ENCODE measurements at regions not wholly inside any gene's neighbourhood (a gene's known extent, or its start where the extent isn't known, plus 50 kb on each side); places are given as distances from the start of the nearest gene placed in this dataset.
A peak's percentile ranks its signal among the peaks of the same experiment; 100 is the strongest.

- intact Hi-C loops (cut with micrococcal nuclease), result no loop called here
- DNase-seq, result no peak
These were observed 865.3 kb upstream of the GJE1 start for GRCh38 chr6:141267420-141267819.

GRCh38 chr6:141265756-141266623, 866.7 kb upstream of the GJE1 start:
- Histone ChIP-seq H3K4me1 (peaks cover 7% of the 10 kb centered on the region), H3K4me3 (peak overlapping the region; percentile 26), H3K27ac (replicated peaks) (no peak overlapping the region), H3K27me3 (ENCODE audit: low read depth) (no peaks in the 10 kb centered on the region), H3K9me3 (replicated peaks) (peaks cover 12% of the 10 kb centered on the region), H3K36me3 (no peaks in the 10 kb centered on the region)
- intact Hi-C loops (cut with micrococcal nuclease), result no loop called here
- no peak for DNase-seq
- TF ChIP-seq CTCF (IDR thresholded peaks at IDR 0.05; ENCODE audit: borderline replicate concordance), result no peak

More at GRCh38 chr6:141267420-141267819, 865.3 kb upstream of the GJE1 start:
- no peak overlapping the region for H3K27ac ChIP-seq (replicated peaks)
- TF ChIP-seq CTCF (IDR thresholded peaks at IDR 0.05; ENCODE audit: borderline replicate concordance), result no peak
- peaks cover 12% of the 10 kb centered on the region for H3K9me3 ChIP-seq (replicated peaks)
- H3K4me1 ChIP-seq, result no peaks in the 10 kb centered on the region
- no peaks in the 10 kb centered on the region for H3K36me3 ChIP-seq
- no peak overlapping the region for H3K4me3 ChIP-seq
- H3K27me3 ChIP-seq (ENCODE audit: low read depth), result no peaks in the 10 kb centered on the region

GRCh38 chr6:141264101-141264500, 868.6 kb upstream of the GJE1 start:
- no peak for TF ChIP-seq CTCF (IDR thresholded peaks at IDR 0.05; ENCODE audit: borderline replicate concordance)
- no peak overlapping the region for H3K27ac ChIP-seq (replicated peaks)
- peaks cover 3% of the 10 kb centered on the region for H3K9me3 ChIP-seq (replicated peaks)
- H3K4me3 ChIP-seq, result no peak overlapping the region
- DNase-seq, result no peak
- intact Hi-C loops (cut with micrococcal nuclease), result no loop called here
- H3K27me3 ChIP-seq (ENCODE audit: low read depth), result no peaks in the 10 kb centered on the region
- no peaks in the 10 kb centered on the region for H3K36me3 ChIP-seq
- peaks cover 22% of the 10 kb centered on the region for H3K4me1 ChIP-seq

GRCh38 chr6:141261672-141262060, 871.1 kb upstream of the GJE1 start:
- TF ChIP-seq CTCF (IDR thresholded peaks at IDR 0.05; ENCODE audit: borderline replicate concordance), result no peak
- H3K36me3 ChIP-seq, result no peaks in the 10 kb centered on the region
- peaks cover 25% of the 10 kb centered on the region for H3K4me1 ChIP-seq
- intact Hi-C loops (cut with micrococcal nuclease), result no loop called here
- H3K27me3 ChIP-seq (ENCODE audit: low read depth), result no peaks in the 10 kb centered on the region
- peaks cover under 1% of the 10 kb centered on the region for H3K9me3 ChIP-seq (replicated peaks)
- peak overlapping the region; percentile 69 for H3K27ac ChIP-seq (replicated peaks)
- no peak for DNase-seq
- no peak overlapping the region for H3K4me3 ChIP-seq

- H3K27ac ChIP-seq (replicated peaks), result peak overlapping the region; percentile 69
- intact Hi-C loops (cut with micrococcal nuclease), result no loop called here
These were observed 871.6 kb upstream of the GJE1 start for GRCh38 chr6:141261016-141261671.

More at GRCh38 chr6:141261016-141261671, 871.6 kb upstream of the GJE1 start:
- TF ChIP-seq CTCF (IDR thresholded peaks at IDR 0.05; ENCODE audit: borderline replicate concordance), result no peak
- Histone ChIP-seq H3K4me1 (peaks cover 25% of the 10 kb centered on the region), H3K4me3 (peak overlapping the region; percentile 27), H3K9me3 (replicated peaks) (peaks cover 6% of the 10 kb centered on the region), H3K27me3 (ENCODE audit: low read depth) (no peaks in the 10 kb centered on the region), H3K36me3 (no peaks in the 10 kb centered on the region)
- peak; percentile 28 for DNase-seq
